OCI-LY3 (cell line): ENCODE measurements at regions not wholly inside any gene's neighbourhood (a gene's known extent, or its start where the extent isn't known, plus 50 kb on each side); places are given as distances from the start of the nearest gene placed in this dataset.
A peak's percentile ranks its signal among the peaks of the same experiment; 100 is the strongest.

Experiments used
- H2AFZ ChIP-seq: fragments of 200-600, 300-600 bp; shearing (Covaris generic); 2 replicates; pipeline ENCODE4 v1.6.0; 2014; ENCODE audit warnings: antibody characterized with exemption, low read depth, low read length
- H3K27ac ChIP-seq: fragments of 200-600, 300-600 bp; sonication (generic); 2 replicates; pipeline ENCODE4 v1.5.1; 2014; ENCODE audit warnings: mild to moderate bottlenecking, low read length, moderate library complexity, mixed read lengths
- H3K27me3 ChIP-seq: fragments of 200-600, 300-600 bp; sonication (generic); 2 replicates; pipeline ENCODE4 v1.6.1; 2014; ENCODE audit warnings: low read depth, low read length, mixed read lengths
- H3K36me3 ChIP-seq: fragments of 200-600, 300-600 bp; sonication (generic); replicated peaks from 2 replicates; pipeline ENCODE3; 2014; ENCODE audit warnings: low read depth, low read length, mixed read lengths
- H3K4me1 ChIP-seq: fragments of 300-600, 200-600 bp; sonication (generic); 2 replicates; pipeline ENCODE4 v1.6.1; 2014; ENCODE audit warnings: low read length, mixed read lengths
- H3K4me2 ChIP-seq: fragments of 200-600, 300-600 bp; sonication (generic); 2 replicates; pipeline ENCODE4 v1.6.1; 2014; ENCODE audit warnings: low read length, mixed read lengths
- H3K4me3 ChIP-seq: fragments of 300-600, 200-600 bp; sonication (generic); 2 replicates; pipeline ENCODE4 v1.5.1; 2014; ENCODE audit warnings: antibody characterized with exemption, mild to moderate bottlenecking, low read length, moderate library complexity
- H3K79me2 ChIP-seq: fragments of 300-600, 200-600 bp; shearing (Covaris generic); 2 replicates; pipeline ENCODE4 v1.6.1; 2014; ENCODE audit warnings: mild to moderate bottlenecking, low read length, mixed read lengths
- H3K9ac ChIP-seq: fragments of 300-600, 200-600 bp; shearing (Covaris generic); 2 replicates; pipeline ENCODE4 v1.6.0; 2014; ENCODE audit warnings: mild to moderate bottlenecking, low read length, moderate library complexity
- H3K9me3 ChIP-seq: fragments of 200-600, 300-600 bp; shearing (Covaris generic); 2 replicates; pipeline ENCODE4 v1.6.1; 2014; ENCODE audit warnings: low read length, mixed read lengths; ENCODE audit not compliant: insufficient read depth
- H4K20me1 ChIP-seq: fragments of 200-600, 300-600 bp; sonication (generic); 2 replicates; pipeline ENCODE4 v1.6.1; 2016; ENCODE audit warnings: low read length, mixed read lengths; ENCODE audit not compliant: insufficient read depth
- EZH2phosphoT487 ChIP-seq: fragments of 200-600 bp; shearing (Covaris generic); IDR thresholded peaks from 2 replicates; pipeline ENCODE4 v1.6.1; 2018; ENCODE audit warnings: antibody characterized with exemption, mixed run types, low read depth
- TF ChIP-seq, protein P1 (sequence below): fragments of 200-600, 300-600 bp; sonication (generic); IDR thresholded peaks from 2 replicates; pipeline ENCODE4 v1.5.1; 2014; ENCODE audit warnings: antibody characterized with exemption, low read length, low read depth

- H3K36me3 ChIP-seq, result no peaks in the 10 kb centered on the region
- H3K9me3 ChIP-seq, result no peaks in the 10 kb centered on the region
- no peaks in the 10 kb centered on the region for H4K20me1 ChIP-seq
- no peak overlapping the region for H3K4me2 ChIP-seq
- H3K4me1 ChIP-seq, result no peaks in the 10 kb centered on the region
- no peaks in the 10 kb centered on the region for H3K79me2 ChIP-seq
- no peak overlapping the region for H2AFZ ChIP-seq
- H3K9ac ChIP-seq, result no peak overlapping the region
- H3K27me3 ChIP-seq, result peaks cover 70% of the 10 kb centered on the region
- H3K27ac ChIP-seq, result no peak overlapping the region
- H3K4me3 ChIP-seq, result no peak overlapping the region
- no peak for TF ChIP-seq EZH2phosphoT487
- TF ChIP-seq, protein P1, sequence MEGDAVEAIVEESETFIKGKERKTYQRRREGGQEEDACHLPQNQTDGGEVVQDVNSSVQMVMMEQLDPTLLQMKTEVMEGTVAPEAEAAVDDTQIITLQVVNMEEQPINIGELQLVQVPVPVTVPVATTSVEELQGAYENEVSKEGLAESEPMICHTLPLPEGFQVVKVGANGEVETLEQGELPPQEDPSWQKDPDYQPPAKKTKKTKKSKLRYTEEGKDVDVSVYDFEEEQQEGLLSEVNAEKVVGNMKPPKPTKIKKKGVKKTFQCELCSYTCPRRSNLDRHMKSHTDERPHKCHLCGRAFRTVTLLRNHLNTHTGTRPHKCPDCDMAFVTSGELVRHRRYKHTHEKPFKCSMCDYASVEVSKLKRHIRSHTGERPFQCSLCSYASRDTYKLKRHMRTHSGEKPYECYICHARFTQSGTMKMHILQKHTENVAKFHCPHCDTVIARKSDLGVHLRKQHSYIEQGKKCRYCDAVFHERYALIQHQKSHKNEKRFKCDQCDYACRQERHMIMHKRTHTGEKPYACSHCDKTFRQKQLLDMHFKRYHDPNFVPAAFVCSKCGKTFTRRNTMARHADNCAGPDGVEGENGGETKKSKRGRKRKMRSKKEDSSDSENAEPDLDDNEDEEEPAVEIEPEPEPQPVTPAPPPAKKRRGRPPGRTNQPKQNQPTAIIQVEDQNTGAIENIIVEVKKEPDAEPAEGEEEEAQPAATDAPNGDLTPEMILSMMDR, result no peak
Measured at GRCh38 chr20:16816192-16816591, 68.0 kb downstream of the OTOR start.

- Histone ChIP-seq H3K36me3 (no peaks in the 10 kb centered on the region), H3K9ac (no peak overlapping the region), H3K79me2 (no peaks in the 10 kb centered on the region), H3K27me3 (peaks cover 43% of the 10 kb centered on the region), H3K4me3 (no peak overlapping the region), H4K20me1 (no peaks in the 10 kb centered on the region), H3K4me1 (no peaks in the 10 kb centered on the region), H3K27ac (no peak overlapping the region), H2AFZ (no peak overlapping the region), H3K4me2 (no peak overlapping the region), H3K9me3 (no peaks in the 10 kb centered on the region)
- TF ChIP-seq, protein P1, result no peak
- no peak for TF ChIP-seq EZH2phosphoT487
Measured at GRCh38 chr20:16819483-16819882, 71.3 kb downstream of the OTOR start.

DNA sequence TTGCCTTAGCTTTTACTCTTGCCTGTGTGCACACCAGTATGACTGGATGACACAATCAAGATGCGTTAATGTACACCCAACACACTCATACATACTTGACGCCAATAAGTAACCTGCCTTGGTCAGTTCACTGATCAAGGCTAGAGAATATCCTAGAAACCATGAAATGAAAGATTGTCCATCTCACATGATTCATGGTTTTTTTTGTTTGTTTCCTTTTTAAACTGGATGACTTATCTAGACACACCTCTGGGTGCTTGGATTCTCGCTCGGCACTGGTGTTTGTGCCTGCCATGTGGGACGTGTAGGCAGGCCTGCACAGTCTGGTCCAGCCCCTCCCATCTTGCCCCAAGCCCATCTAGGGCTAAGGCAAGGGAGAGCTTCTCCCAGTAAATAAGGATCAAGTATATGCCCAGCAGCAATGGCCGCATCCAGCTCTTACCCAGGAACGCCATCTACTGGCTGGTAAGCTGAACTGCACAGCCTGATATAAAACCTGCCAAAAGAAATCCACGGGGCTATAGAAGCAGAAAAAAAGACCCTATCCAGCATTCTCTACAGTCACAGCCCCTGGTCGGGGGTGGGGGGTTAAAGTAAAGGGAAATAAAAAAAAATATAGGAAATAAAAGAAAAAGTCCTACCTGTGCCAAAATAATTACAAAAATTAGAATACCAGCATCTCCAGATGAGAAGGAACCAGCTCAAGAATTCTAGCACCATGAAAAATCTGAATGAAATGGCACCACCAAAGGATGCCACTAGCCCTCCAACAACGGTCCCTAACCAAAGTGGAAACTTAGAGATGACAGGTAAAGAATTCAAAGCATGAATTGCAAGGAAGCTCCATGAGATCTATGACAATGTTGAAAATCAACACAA, 73.3 kb downstream of the OTOR start:
- H3K27ac ChIP-seq, result no peak overlapping the region
- peaks cover 39% of the 10 kb centered on the region for H3K27me3 ChIP-seq
- no peak overlapping the region for H3K4me3 ChIP-seq
- H3K9me3 ChIP-seq, result no peaks in the 10 kb centered on the region
- no peaks in the 10 kb centered on the region for H4K20me1 ChIP-seq
- no peaks in the 10 kb centered on the region for H3K4me1 ChIP-seq
- H3K9ac ChIP-seq, result no peak overlapping the region
- H3K4me2 ChIP-seq, result no peak overlapping the region
- no peak overlapping the region for H2AFZ ChIP-seq
- H3K36me3 ChIP-seq, result no peaks in the 10 kb centered on the region
- H3K79me2 ChIP-seq, result no peaks in the 10 kb centered on the region
- TF ChIP-seq EZH2phosphoT487, result no peak
- TF ChIP-seq, protein P1, result peak; percentile 88

DNA sequence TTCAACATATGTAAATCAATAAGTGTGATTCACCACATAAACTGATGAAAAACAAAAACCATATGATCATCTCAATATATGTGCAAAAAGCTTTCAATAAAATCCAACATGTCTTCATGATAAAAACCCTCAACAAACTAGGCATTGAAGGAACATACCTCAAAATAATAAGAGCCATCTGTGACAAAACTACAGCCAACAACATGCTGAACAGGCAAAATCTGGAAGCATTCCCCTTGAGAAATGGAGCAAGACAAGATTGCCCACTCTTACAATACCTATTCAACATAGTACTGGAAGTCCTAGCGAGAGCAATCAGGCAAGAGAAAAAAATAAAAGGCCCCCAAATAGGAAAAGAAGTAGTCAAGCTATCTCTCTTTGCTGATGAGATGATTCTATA, 76.5 kb downstream of the OTOR start:
- Histone ChIP-seq H3K79me2 (no peaks in the 10 kb centered on the region), H3K9ac (no peak overlapping the region), H3K27me3 (peaks cover 19% of the 10 kb centered on the region), H2AFZ (no peak overlapping the region), H3K36me3 (no peaks in the 10 kb centered on the region), H3K4me2 (no peak overlapping the region), H3K4me3 (no peak overlapping the region), H3K4me1 (no peaks in the 10 kb centered on the region), H3K9me3 (no peaks in the 10 kb centered on the region), H3K27ac (no peak overlapping the region), H4K20me1 (no peaks in the 10 kb centered on the region)
- no peak for TF ChIP-seq EZH2phosphoT487
- TF ChIP-seq, protein P1, result no peak
